ENCODE measurements at regions not wholly inside any gene's neighbourhood (a gene's known extent, or its start where the extent isn't known, plus 50 kb on each side); places are given as distances from the start of the nearest gene placed in this dataset.

GRCh38 chr13:70353096-70353495, 244.8 kb upstream of the KLHL1 start:
- Histone ChIP-seq H3K36me3 (ENCODE audit: control insufficient read depth in 4 of 4, insufficient read depth in 4 of 4, low read length in 3 of 4) (no peaks in the 10 kb centered on the region), H3K4me3 (ENCODE audit: control insufficient read depth in 1 of 7, extremely low read depth in 1 of 7, insufficient read depth in 4 of 7, low read depth in 2 of 7, low read length in 6 of 7) (no peak overlapping the region), H3K4me1 (ENCODE audit: control extremely low read depth in 1 of 4, control insufficient read depth in 4 of 4, insufficient read depth in 4 of 4, low read length in 3 of 4) (no peaks in the 10 kb centered on the region), H3K9me3 (ENCODE audit: control extremely low read depth in 1 of 5, control insufficient read depth in 4 of 5, insufficient read depth in 2 of 5, low read depth in 1 of 5, low read length in 4 of 5) (no peaks in the 10 kb centered on the region), H3K27ac (ENCODE audit: insufficient read depth in 1 of 2, low read depth in 1 of 2, low read length in 2 of 2, poor library complexity in 1 of 2, severe bottlenecking in 2 of 2) (no peak overlapping the region), H3K27me3 (replicated peaks in 2 of 5; ENCODE audit: control insufficient read depth in 4 of 5, insufficient read depth in 5 of 5, low read length in 4 of 5) (no peaks in the 10 kb centered on the region)
- ChIA-PET POLR2A (no interaction called here), CTCF (no interaction called here)
- no peak for DNase-seq
- WGBS (ENCODE audit: insufficient coverage), result no CpG with 5 or more reads among the region's 2 CpGs

- H3K4me3 ChIP-seq (ENCODE audit: control insufficient read depth in 1 of 7, extremely low read depth in 1 of 7, insufficient read depth in 4 of 7, low read depth in 2 of 7, low read length in 6 of 7), result no peak overlapping the region
- 100% methylated on average over 4 of the region's 8 CpGs for WGBS (ENCODE audit: insufficient coverage)
- no peaks in the 10 kb centered on the region for H3K4me1 ChIP-seq (ENCODE audit: control extremely low read depth in 1 of 4, control insufficient read depth in 4 of 4, insufficient read depth in 4 of 4, low read length in 3 of 4)
- H3K36me3 ChIP-seq (ENCODE audit: control insufficient read depth in 4 of 4, insufficient read depth in 4 of 4, low read length in 3 of 4), result no peaks in the 10 kb centered on the region
- no peaks in the 10 kb centered on the region for H3K9me3 ChIP-seq (ENCODE audit: control extremely low read depth in 1 of 5, control insufficient read depth in 4 of 5, insufficient read depth in 2 of 5, low read depth in 1 of 5, low read length in 4 of 5)
- no peak for DNase-seq
- H3K27ac ChIP-seq (ENCODE audit: insufficient read depth in 1 of 2, low read depth in 1 of 2, low read length in 2 of 2, poor library complexity in 1 of 2, severe bottlenecking in 2 of 2), result no peak overlapping the region
- CTCF ChIA-PET, result no interaction called here
- no peaks in the 10 kb centered on the region for H3K27me3 ChIP-seq (replicated peaks in 2 of 5; ENCODE audit: control insufficient read depth in 4 of 5, insufficient read depth in 5 of 5, low read length in 4 of 5)
- POLR2A ChIA-PET, result no interaction called here
Measured at GRCh38 chr13:70347947-70348620, 239.8 kb upstream of the KLHL1 start.

- Histone ChIP-seq H3K4me1 (ENCODE audit: control extremely low read depth in 1 of 4, control insufficient read depth in 4 of 4, insufficient read depth in 4 of 4, low read length in 3 of 4) (no peaks in the 10 kb centered on the region), H3K27me3 (replicated peaks in 2 of 5; ENCODE audit: control insufficient read depth in 4 of 5, insufficient read depth in 5 of 5, low read length in 4 of 5) (no peaks in the 10 kb centered on the region), H3K36me3 (ENCODE audit: control insufficient read depth in 4 of 4, insufficient read depth in 4 of 4, low read length in 3 of 4) (no peaks in the 10 kb centered on the region), H3K9me3 (ENCODE audit: control extremely low read depth in 1 of 5, control insufficient read depth in 4 of 5, insufficient read depth in 2 of 5, low read depth in 1 of 5, low read length in 4 of 5) (no peaks in the 10 kb centered on the region), H3K4me3 (ENCODE audit: control insufficient read depth in 1 of 7, extremely low read depth in 1 of 7, insufficient read depth in 4 of 7, low read depth in 2 of 7, low read length in 6 of 7) (no peak overlapping the region), H3K27ac (ENCODE audit: insufficient read depth in 1 of 2, low read depth in 1 of 2, low read length in 2 of 2, poor library complexity in 1 of 2, severe bottlenecking in 2 of 2) (no peak overlapping the region)
- whole genome bisulfite sequencing (ENCODE audit: insufficient coverage), result 94% methylated on average over 2 of the region's 4 CpGs
- POLR2A ChIA-PET, result interaction anchor here (0.6 kb wide), 1 partner anchor 18 kb away, joined by 3 read pairs; no protein-coding TSS in a partner anchor
- peak in 2 of 3 donors; percentile 3 to 17 for DNase-seq
- CTCF ChIA-PET, result interaction anchor here (1.4 kb wide), 1 partner anchor 231 kb away, joined by 3 read pairs; no protein-coding TSS in a partner anchor
Measured at GRCh38 chr13:70339738-70340137, 231.5 kb upstream of the KLHL1 start.

GRCh38 chr13:70338609-70339008, 230.4 kb upstream of the KLHL1 start:
- Histone ChIP-seq H3K27ac (ENCODE audit: insufficient read depth in 1 of 2, low read depth in 1 of 2, low read length in 2 of 2, poor library complexity in 1 of 2, severe bottlenecking in 2 of 2) (no peak overlapping the region), H3K27me3 (replicated peaks in 2 of 5; ENCODE audit: control insufficient read depth in 4 of 5, insufficient read depth in 5 of 5, low read length in 4 of 5) (no peaks in the 10 kb centered on the region), H3K4me3 (ENCODE audit: control insufficient read depth in 1 of 7, extremely low read depth in 1 of 7, insufficient read depth in 4 of 7, low read depth in 2 of 7, low read length in 6 of 7) (no peak overlapping the region), H3K4me1 (ENCODE audit: control extremely low read depth in 1 of 4, control insufficient read depth in 4 of 4, insufficient read depth in 4 of 4, low read length in 3 of 4) (no peaks in the 10 kb centered on the region), H3K36me3 (ENCODE audit: control insufficient read depth in 4 of 4, insufficient read depth in 4 of 4, low read length in 3 of 4) (no peaks in the 10 kb centered on the region), H3K9me3 (ENCODE audit: control extremely low read depth in 1 of 5, control insufficient read depth in 4 of 5, insufficient read depth in 2 of 5, low read depth in 1 of 5, low read length in 4 of 5) (no peaks in the 10 kb centered on the region)
- WGBS (ENCODE audit: insufficient coverage), result no CpG with 5 or more reads among the region's 1 CpG
- DNase-seq, result no peak
- CTCF ChIA-PET, result no interaction called here
- POLR2A ChIA-PET, result no interaction called here

GRCh38 chr13:70336866-70337265, 228.6 kb upstream of the KLHL1 start:
- ChIA-PET POLR2A (no interaction called here), CTCF (no interaction called here)
- Histone ChIP-seq H3K9me3 (ENCODE audit: control extremely low read depth in 1 of 5, control insufficient read depth in 4 of 5, insufficient read depth in 2 of 5, low read depth in 1 of 5, low read length in 4 of 5) (no peaks in the 10 kb centered on the region), H3K4me1 (ENCODE audit: control extremely low read depth in 1 of 4, control insufficient read depth in 4 of 4, insufficient read depth in 4 of 4, low read length in 3 of 4) (no peaks in the 10 kb centered on the region), H3K27me3 (replicated peaks in 2 of 5; ENCODE audit: control insufficient read depth in 4 of 5, insufficient read depth in 5 of 5, low read length in 4 of 5) (no peaks in the 10 kb centered on the region), H3K27ac (ENCODE audit: insufficient read depth in 1 of 2, low read depth in 1 of 2, low read length in 2 of 2, poor library complexity in 1 of 2, severe bottlenecking in 2 of 2) (no peak overlapping the region), H3K4me3 (ENCODE audit: control insufficient read depth in 1 of 7, extremely low read depth in 1 of 7, insufficient read depth in 4 of 7, low read depth in 2 of 7, low read length in 6 of 7) (no peak overlapping the region), H3K36me3 (ENCODE audit: control insufficient read depth in 4 of 4, insufficient read depth in 4 of 4, low read length in 3 of 4) (no peaks in the 10 kb centered on the region)
- no CpG with 5 or more reads among the region's 3 CpGs for WGBS (ENCODE audit: insufficient coverage)
- DNase-seq, result no peak

- H3K9me3 ChIP-seq (ENCODE audit: control extremely low read depth in 1 of 5, control insufficient read depth in 4 of 5, insufficient read depth in 2 of 5, low read depth in 1 of 5, low read length in 4 of 5), result no peaks in the 10 kb centered on the region
- H3K27me3 ChIP-seq (replicated peaks in 2 of 5; ENCODE audit: control insufficient read depth in 4 of 5, insufficient read depth in 5 of 5, low read length in 4 of 5), result no peaks in the 10 kb centered on the region
- no peak for DNase-seq
- CTCF ChIA-PET, result no interaction called here
- no CpG with 5 or more reads among the region's 2 CpGs for WGBS (ENCODE audit: insufficient coverage)
- POLR2A ChIA-PET, result no interaction called here
- no peak overlapping the region for H3K27ac ChIP-seq (ENCODE audit: insufficient read depth in 1 of 2, low read depth in 1 of 2, low read length in 2 of 2, poor library complexity in 1 of 2, severe bottlenecking in 2 of 2)
- H3K4me1 ChIP-seq (ENCODE audit: control extremely low read depth in 1 of 4, control insufficient read depth in 4 of 4, insufficient read depth in 4 of 4, low read length in 3 of 4), result no peaks in the 10 kb centered on the region
- no peak overlapping the region for H3K4me3 ChIP-seq (ENCODE audit: control insufficient read depth in 1 of 7, extremely low read depth in 1 of 7, insufficient read depth in 4 of 7, low read depth in 2 of 7, low read length in 6 of 7)
- no peaks in the 10 kb centered on the region for H3K36me3 ChIP-seq (ENCODE audit: control insufficient read depth in 4 of 4, insufficient read depth in 4 of 4, low read length in 3 of 4)
Measured at GRCh38 chr13:70333752-70334151, 225.5 kb upstream of the KLHL1 start.

GRCh38 chr13:70330697-70331361, 222.6 kb upstream of the KLHL1 start:
- POLR2A ChIA-PET, result interaction anchor here (0.8 kb wide), 1 partner anchor 101 kb away, joined by 3 read pairs; no protein-coding TSS in a partner anchor
- Histone ChIP-seq H3K27ac (ENCODE audit: insufficient read depth in 1 of 2, low read depth in 1 of 2, low read length in 2 of 2, poor library complexity in 1 of 2, severe bottlenecking in 2 of 2) (no peak overlapping the region), H3K4me3 (ENCODE audit: control insufficient read depth in 1 of 7, extremely low read depth in 1 of 7, insufficient read depth in 4 of 7, low read depth in 2 of 7, low read length in 6 of 7) (no peak overlapping the region), H3K4me1 (ENCODE audit: control extremely low read depth in 1 of 4, control insufficient read depth in 4 of 4, insufficient read depth in 4 of 4, low read length in 3 of 4) (no peaks in the 10 kb centered on the region), H3K27me3 (replicated peaks in 2 of 5; ENCODE audit: control insufficient read depth in 4 of 5, insufficient read depth in 5 of 5, low read length in 4 of 5) (no peaks in the 10 kb centered on the region), H3K9me3 (ENCODE audit: control extremely low read depth in 1 of 5, control insufficient read depth in 4 of 5, insufficient read depth in 2 of 5, low read depth in 1 of 5, low read length in 4 of 5) (no peaks in the 10 kb centered on the region), H3K36me3 (ENCODE audit: control insufficient read depth in 4 of 4, insufficient read depth in 4 of 4, low read length in 3 of 4) (no peaks in the 10 kb centered on the region)
- DNase-seq, result no peak
- no CpG with 5 or more reads among the region's 2 CpGs for WGBS (ENCODE audit: insufficient coverage)
- CTCF ChIA-PET, result no interaction called here
